IMR-90 (cell line): ENCODE measurements at regions not wholly inside any gene's neighbourhood (a gene's known extent, or its start where the extent isn't known, plus 50 kb on each side); places are given as distances from the start of the nearest gene placed in this dataset.

ENCODE experiments used
- ATAC-seq: fragments of 200-7000 bp; cut with Tn5 transposase; 2 replicates; pipeline ENCODE4 v1.9.1; 2020; ENCODE audit warnings: low read depth, mild to moderate bottlenecking, moderate library complexity
- BruUV-seq: library from RNA; stranded (reverse); fragments of 400-500 nt; replicated peaks from 2 replicates; lab custom pipeline; 2021; lab: Mats Ljungman, UMichigan
- CTCF ChIA-PET: fragments of 300-600 bp; formaldehyde crosslinking; extraction: SDS; loops from one replicate; lab custom pipeline; 2021; ENCODE audit warnings: antibody characterized with exemption; lab: Yijun Ruan, JAX
- POLR2A ChIA-PET: fragments of 300-600 bp; sonication (Branson Sonifier 250); formaldehyde crosslinking; loops from one replicate; lab custom pipeline; 2022; ENCODE audit warnings: antibody characterized with exemption; ENCODE audit not compliant: unreplicated experiment; lab: Charles Lee
- DNase-seq: peaks from one replicate; pipeline ENCODE4 v3.0.0; 2013
- H2AFZ ChIP-seq: replicated peaks from 2 replicates; pipeline ENCODE3; 2013; ENCODE audit warnings: low read length, mild to moderate bottlenecking; ENCODE audit not compliant: poor library complexity
- H2AK5ac ChIP-seq: 2 replicates; pipeline ENCODE4 v1.6.1; 2013; ENCODE audit warnings: low read depth, low read length, inconsistent platforms
- H2AK9ac ChIP-seq: replicated peaks from 2 replicates; pipeline ENCODE3; 2013; ENCODE audit warnings: mild to moderate bottlenecking, low read depth, low read length, moderate library complexity; ENCODE audit not compliant: poor library complexity
- H2BK120ac ChIP-seq: 2 replicates; pipeline ENCODE4 v1.6.1; 2013; ENCODE audit warnings: low read depth, low read length, inconsistent platforms
- H2BK15ac ChIP-seq: 3 replicates; pipeline ENCODE4 v1.6.1; 2013; ENCODE audit warnings: low read depth, low read length, inconsistent platforms
- H2BK20ac ChIP-seq: 2 replicates; pipeline ENCODE4 v1.6.1; 2013; ENCODE audit warnings: low read depth, mild to moderate bottlenecking, inconsistent platforms, low read length, moderate library complexity
- H2BK5ac ChIP-seq: 2 replicates; pipeline ENCODE4 v1.6.1; 2013; ENCODE audit warnings: mild to moderate bottlenecking, low read depth, low read length, inconsistent platforms; ENCODE audit not compliant: poor library complexity, severe bottlenecking
- H3K14ac ChIP-seq: replicated peaks from 2 replicates; pipeline ENCODE4 v1.6.1; 2013; ENCODE audit warnings: low read depth, low read length, inconsistent platforms
- H3K18ac ChIP-seq: 2 replicates; pipeline ENCODE4 v1.6.1; 2013; ENCODE audit warnings: low read depth, low read length, control low read depth
- H3K23ac ChIP-seq: 2 replicates; pipeline ENCODE4 v1.6.1; 2013; ENCODE audit warnings: low read depth, low read length, inconsistent platforms
- H3K27ac ChIP-seq: 2 replicates; pipeline ENCODE4 v1.5.1; 2013; ENCODE audit warnings: mild to moderate bottlenecking, control low read depth, low read length; ENCODE audit not compliant: insufficient read depth
- H3K27me3 ChIP-seq: 2 replicates; pipeline ENCODE4 v1.6.1; 2013; ENCODE audit warnings: low read length; ENCODE audit not compliant: control insufficient read depth, insufficient read depth
- H3K36me3 ChIP-seq: 2 replicates; pipeline ENCODE4 v1.6.1; 2013; ENCODE audit warnings: low read length, mixed read lengths; ENCODE audit not compliant: control insufficient read depth, insufficient read depth
- H3K4ac ChIP-seq: 2 replicates; pipeline ENCODE4 v1.6.1; 2013; ENCODE audit warnings: low read depth, low read length, inconsistent platforms
- H3K4me1 ChIP-seq: 2 replicates; pipeline ENCODE4 v1.6.1; 2013; ENCODE audit warnings: low read length, mixed read lengths; ENCODE audit not compliant: control insufficient read depth, insufficient read depth
- H3K4me2 ChIP-seq: 2 replicates; pipeline ENCODE4 v1.6.1; 2013; ENCODE audit warnings: low read depth, mild to moderate bottlenecking, control low read depth, low read length, moderate library complexity
- H3K4me3 ChIP-seq: 2 replicates; pipeline ENCODE4 v1.5.1; 2013; ENCODE audit warnings: low read depth, mild to moderate bottlenecking, control low read depth, low read length, moderate library complexity; ENCODE audit not compliant: insufficient read depth
- H3K56ac ChIP-seq: 2 replicates; pipeline ENCODE4 v1.6.1; 2013; ENCODE audit warnings: low read length, inconsistent platforms; ENCODE audit not compliant: insufficient read depth; ENCODE audit errors: extremely low read depth
- H3K79me1 ChIP-seq, 2 experiments: 2 replicates each; pipeline ENCODE4 v1.6.1; 2013; ENCODE audit warnings: low read length in 2 of 2, inconsistent platforms in 1 of 2, low read depth in 1 of 2
- H3K9ac ChIP-seq: 2 replicates; pipeline ENCODE4 v1.6.1; 2013; ENCODE audit warnings: low read depth, low read length, control low read depth
- H3K9me1 ChIP-seq: 2 replicates; pipeline ENCODE4 v1.6.1; 2013; ENCODE audit warnings: low read length, inconsistent platforms; ENCODE audit not compliant: insufficient read depth
- H3K9me3 ChIP-seq: 2 replicates; pipeline ENCODE4 v1.6.1; 2013; ENCODE audit warnings: low read length; ENCODE audit not compliant: control insufficient read depth, insufficient read depth
- H4K20me1 ChIP-seq: 2 replicates; pipeline ENCODE4 v1.6.1; 2013; ENCODE audit warnings: low read length, inconsistent platforms; ENCODE audit not compliant: insufficient read depth
- H4K5ac ChIP-seq: 2 replicates; pipeline ENCODE4 v1.6.1; 2013; ENCODE audit warnings: mild to moderate bottlenecking, low read depth, low read length, control low read depth
- H4K8ac ChIP-seq, 2 experiments: 2 replicates each; pipeline ENCODE4 v1.6.1; 2013; ENCODE audit warnings: low read depth in 2 of 2, low read length in 2 of 2, control low read depth in 1 of 2, inconsistent platforms in 1 of 2
- H4K91ac ChIP-seq: 2 replicates; pipeline ENCODE4 v1.6.1; 2013; ENCODE audit warnings: low read depth, low read length, inconsistent platforms; ENCODE audit not compliant: insufficient read depth
- BHLHE40 ChIP-seq: fragments of 150-350 bp; IDR thresholded peaks from 2 replicates; pipeline ENCODE4 v1.6.1; 2016; ENCODE audit warnings: mild to moderate bottlenecking, low read depth, low read length
- MAFK ChIP-seq: IDR thresholded peaks from 2 replicates; pipeline ENCODE4 v1.6.1; 2012; ENCODE audit warnings: low read depth, low read length, improper control_type of control experiment
- MAZ ChIP-seq: IDR thresholded peaks from 2 replicates; pipeline ENCODE4 v1.6.1; 2012; ENCODE audit warnings: low read depth, mild to moderate bottlenecking, low read length, improper control_type of control experiment, moderate library complexity, borderline replicate concordance
- POLR2A ChIP-seq: IDR thresholded peaks from 2 replicates; pipeline ENCODE4 v1.6.1; 2012; ENCODE audit warnings: mild to moderate bottlenecking, low read depth, low read length
- RAD21 ChIP-seq: IDR thresholded peaks from 2 replicates; pipeline ENCODE4 v1.6.1; 2012; ENCODE audit warnings: low read length, improper control_type of control experiment
- WGBS, 2 experiments: methylation state at CpG; one replicate each; pipeline versions ENCODE4 v1.1.5 to v1.1.7; 2013; ENCODE audit warnings: missing lambda C conversion rate in 2 of 2; ENCODE audit not compliant: insufficient read length in 1 of 2; ENCODE audit errors: extremely low coverage in 2 of 2; 5-methylcytosine and 5-hydroxymethylcytosine counted together
- dilution Hi-C: fragments of 300-500 bp; cut with HindIII; formaldehyde crosslinking; loops from one replicate; pipeline ENCODE4 v1.14.3; 2018; ENCODE audit warnings: low sequenced_read_pairs; ENCODE audit not compliant: unreplicated experiment
- in situ Hi-C: fragments of 300-500 bp; cut with MboI; formaldehyde crosslinking; loops from 3 replicates; pipeline ENCODE4 v1.14.3; 2019; ENCODE audit warnings: low sequenced_read_pairs, inconsistent platforms, mixed read lengths
- intact Hi-C: fragments of 100-400 bp; cut with micrococcal nuclease; formaldehyde crosslinking; loops from 2 replicates; pipeline ENCODE4 v1.10.0; 2022
- TF ChIP-seq, protein P1 (sequence below): conservative IDR thresholded peaks from 2 replicates; pipeline ENCODE4 v1.5.1; 2012; ENCODE audit warnings: mild to moderate bottlenecking, low read depth, low read length, improper control_type of control experiment

DNA sequence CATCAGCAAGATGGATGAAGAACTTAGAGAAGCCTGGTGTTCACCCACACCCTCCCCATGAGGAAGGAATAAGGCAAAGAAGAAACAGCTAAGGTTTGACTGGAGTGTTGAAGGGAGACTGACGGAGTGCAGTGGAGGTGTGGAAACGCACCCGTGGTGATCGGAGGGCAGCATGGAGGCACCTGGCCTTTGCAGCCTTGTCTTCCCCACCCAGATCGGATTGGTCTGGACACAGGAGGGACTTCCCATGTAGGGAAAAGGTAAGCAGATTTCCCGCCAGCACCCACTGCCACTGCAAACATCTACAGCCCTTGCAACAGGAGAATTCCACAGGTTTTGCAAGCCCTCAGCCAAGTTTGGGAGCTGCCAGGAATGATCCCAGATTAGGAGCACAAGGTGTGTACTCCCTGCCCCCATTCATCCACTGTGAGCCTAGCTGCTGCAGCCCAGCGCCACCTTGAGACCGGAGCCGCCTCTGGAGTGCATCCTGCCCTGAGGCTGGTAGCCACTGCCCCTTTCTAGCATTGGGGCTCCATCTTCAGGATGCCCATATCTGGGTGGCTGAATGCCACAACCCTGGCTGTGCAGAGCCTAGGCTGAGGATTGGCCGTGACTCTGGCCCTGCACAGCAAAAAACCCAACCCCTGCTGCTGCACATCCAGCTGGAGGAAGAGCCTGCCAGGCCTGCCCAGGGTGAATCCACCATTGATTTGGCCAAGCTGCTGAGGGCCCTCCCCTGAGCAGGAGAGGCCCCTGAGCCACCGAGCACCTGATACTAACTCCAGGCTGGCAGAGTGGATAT is 411.1 kb downstream of the TMEM121 start:
- no peak overlapping the region for H2BK120ac ChIP-seq
- H3K4ac ChIP-seq: no peak overlapping the region
- H3K9ac ChIP-seq: no peak overlapping the region
- no peak overlapping the region for H3K14ac ChIP-seq
- H3K36me3 ChIP-seq: no peaks in the 10 kb centered on the region
- H4K20me1 ChIP-seq: no peaks in the 10 kb centered on the region
- H3K56ac ChIP-seq: no peak overlapping the region
- peaks cover 40% of the 10 kb centered on the region for H3K9me3 ChIP-seq
- no TSS peak for BruUV-seq
- H3K27me3 ChIP-seq: no peaks in the 10 kb centered on the region
- H3K4me1 ChIP-seq: no peaks in the 10 kb centered on the region
- H2BK15ac ChIP-seq: no peak overlapping the region
- TF ChIP-seq MAZ (no peak), RAD21 (no peak), BHLHE40 (no peak), MAFK (no peak), POLR2A (no peak)
- TF ChIP-seq, protein P1, sequence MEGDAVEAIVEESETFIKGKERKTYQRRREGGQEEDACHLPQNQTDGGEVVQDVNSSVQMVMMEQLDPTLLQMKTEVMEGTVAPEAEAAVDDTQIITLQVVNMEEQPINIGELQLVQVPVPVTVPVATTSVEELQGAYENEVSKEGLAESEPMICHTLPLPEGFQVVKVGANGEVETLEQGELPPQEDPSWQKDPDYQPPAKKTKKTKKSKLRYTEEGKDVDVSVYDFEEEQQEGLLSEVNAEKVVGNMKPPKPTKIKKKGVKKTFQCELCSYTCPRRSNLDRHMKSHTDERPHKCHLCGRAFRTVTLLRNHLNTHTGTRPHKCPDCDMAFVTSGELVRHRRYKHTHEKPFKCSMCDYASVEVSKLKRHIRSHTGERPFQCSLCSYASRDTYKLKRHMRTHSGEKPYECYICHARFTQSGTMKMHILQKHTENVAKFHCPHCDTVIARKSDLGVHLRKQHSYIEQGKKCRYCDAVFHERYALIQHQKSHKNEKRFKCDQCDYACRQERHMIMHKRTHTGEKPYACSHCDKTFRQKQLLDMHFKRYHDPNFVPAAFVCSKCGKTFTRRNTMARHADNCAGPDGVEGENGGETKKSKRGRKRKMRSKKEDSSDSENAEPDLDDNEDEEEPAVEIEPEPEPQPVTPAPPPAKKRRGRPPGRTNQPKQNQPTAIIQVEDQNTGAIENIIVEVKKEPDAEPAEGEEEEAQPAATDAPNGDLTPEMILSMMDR: no peak
- no peaks in the 10 kb centered on the region for H3K79me1 ChIP-seq
- H4K5ac ChIP-seq: no peak overlapping the region
- H4K8ac ChIP-seq: no peak overlapping the region
- dilution Hi-C loops: no loop called here
- no CpG with 5 or more reads among the region's 11 CpGs for WGBS, 2 experiments
- H4K91ac ChIP-seq: no peak overlapping the region
- intact Hi-C loops: no loop called here
- H3K4me3 ChIP-seq: no peak overlapping the region
- ChIA-PET CTCF (no interaction called here), POLR2A (no interaction called here)
- H3K4me2 ChIP-seq: no peak overlapping the region
- ATAC-seq (no peak), DNase-seq (no peak)
- no peak overlapping the region for H2AK5ac ChIP-seq
- H2BK5ac ChIP-seq: no peak overlapping the region
- no peak overlapping the region for H2AK9ac ChIP-seq
- no peak overlapping the region for H3K18ac ChIP-seq
- no peak overlapping the region for H2AFZ ChIP-seq
- H3K27ac ChIP-seq: no peak overlapping the region
- no peaks in the 10 kb centered on the region for H3K9me1 ChIP-seq
- H3K23ac ChIP-seq: no peak overlapping the region
- no peak overlapping the region for H2BK20ac ChIP-seq
- in situ Hi-C loops: no loop called here
